GM18909 (cell line): ENCODE measurements at regions not wholly inside any gene's neighbourhood (a gene's known extent, or its start where the extent isn't known, plus 50 kb on each side); places are given as distances from the start of the nearest gene placed in this dataset.
A peak's percentile ranks its signal among the peaks of the same experiment; 100 is the strongest.

ENCODE experiments used
- ATAC-seq: cut with Tn5 transposase; IDR thresholded peaks from one replicate; pipeline ENCODE4 v1.9.1; 2021; ENCODE audit warnings: mild to moderate bottlenecking; ENCODE audit not compliant: unreplicated experiment, poor library complexity

GRCh38 chr2:8462280-8462679 is 219.6 kb upstream of the ID2 start:
- ATAC-seq, result no peak

GRCh38 chr2:8462899-8463648 is 218.8 kb upstream of the ID2 start:
- ATAC-seq, result no peak

GRCh38 chr2:8465560-8465959 is 216.3 kb upstream of the ID2 start:
- ATAC-seq, result no peak

GRCh38 chr2:8469709-8470493 is 212.0 kb upstream of the ID2 start:
- peak; percentile 78 for ATAC-seq

GRCh38 chr2:8472545-8473323 is 209.1 kb upstream of the ID2 start:
- ATAC-seq, result peak; percentile 40

- peak; percentile 27 for ATAC-seq
Measured at GRCh38 chr2:8475349-8476031, 206.4 kb upstream of the ID2 start.

GRCh38 chr2:8477552-8478470 is 204.0 kb upstream of the ID2 start:
- peak; percentile 52 for ATAC-seq

GRCh38 chr2:8478471-8478793 is 203.4 kb upstream of the ID2 start:
- no peak for ATAC-seq

GRCh38 chr2:8479298-8479697 is 202.6 kb upstream of the ID2 start:
- no peak for ATAC-seq

GRCh38 chr2:8480915-8481314 is 200.9 kb upstream of the ID2 start:
- ATAC-seq, result no peak

- ATAC-seq, result peak; percentile 56
Measured at GRCh38 chr2:8481463-8482009, 200.3 kb upstream of the ID2 start.

GRCh38 chr2:8482432-8482831 is 199.4 kb upstream of the ID2 start:
- ATAC-seq, result no peak

GRCh38 chr2:8484502-8485283 is 197.2 kb upstream of the ID2 start:
- no peak for ATAC-seq

GRCh38 chr2:8485736-8486135 is 196.1 kb upstream of the ID2 start:
- no peak for ATAC-seq

GRCh38 chr2:8486141-8486540 is 195.7 kb upstream of the ID2 start:
- ATAC-seq, result no peak

- peak; percentile 25 for ATAC-seq
Measured at GRCh38 chr2:8487461-8487932, 194.4 kb upstream of the ID2 start.

GRCh38 chr2:8488001-8488738 is 193.7 kb upstream of the ID2 start:
- ATAC-seq, result peak; percentile 87

GRCh38 chr2:8489221-8489620 is 192.6 kb upstream of the ID2 start:
- no peak for ATAC-seq
